HG03039 (cell line): ENCODE measurements at regions not wholly inside any gene's neighbourhood (a gene's known extent, or its start where the extent isn't known, plus 50 kb on each side); places are given as distances from the start of the nearest gene placed in this dataset.

Experiments
- ATAC-seq: cut with Tn5 transposase; IDR thresholded peaks from one replicate; pipeline ENCODE4 v1.9.1; 2021; ENCODE audit warnings: mild to moderate bottlenecking, moderate library complexity; ENCODE audit not compliant: unreplicated experiment

- no peak for ATAC-seq
Observed at GRCh38 chr4:37054531-37055077, 189.9 kb upstream of the NWD2 start.

GRCh38 chr4:37058826-37059225 is 185.7 kb upstream of the NWD2 start:
- no peak for ATAC-seq

GRCh38 chr4:37066159-37066558 is 178.4 kb upstream of the NWD2 start:
- no peak for ATAC-seq

GRCh38 chr4:37068580-37068979 is 176.0 kb upstream of the NWD2 start:
- ATAC-seq = no peak

GRCh38 chr4:37070041-37070440 is 174.5 kb upstream of the NWD2 start:
- ATAC-seq = no peak

GRCh38 chr4:37071576-37071975 is 173.0 kb upstream of the NWD2 start:
- no peak for ATAC-seq

- ATAC-seq = no peak
Observed at GRCh38 chr4:37073226-37073840, 171.2 kb upstream of the NWD2 start.

- no peak for ATAC-seq
Observed at GRCh38 chr4:37082912-37083311, 161.6 kb upstream of the NWD2 start.

- ATAC-seq = no peak
Observed at GRCh38 chr4:37095925-37096324, 148.6 kb upstream of the NWD2 start.

GRCh38 chr4:37101182-37101581 is 143.4 kb upstream of the NWD2 start:
- no peak for ATAC-seq

- no peak for ATAC-seq
Observed at GRCh38 chr4:37101686-37102085, 142.9 kb upstream of the NWD2 start.

- ATAC-seq = no peak
Observed at GRCh38 chr4:37109756-37110155, 134.8 kb upstream of the NWD2 start.

GRCh38 chr4:37124800-37125199 is 119.7 kb upstream of the NWD2 start:
- no peak for ATAC-seq

GRCh38 chr4:37126051-37126450 is 118.5 kb upstream of the NWD2 start:
- ATAC-seq = no peak

- ATAC-seq = no peak
Observed at GRCh38 chr4:37130465-37130864, 114.1 kb upstream of the NWD2 start.

- ATAC-seq = no peak
Observed at GRCh38 chr4:37132351-37132974, 112.1 kb upstream of the NWD2 start.

- ATAC-seq = no peak
Observed at GRCh38 chr4:37132975-37133360, 111.6 kb upstream of the NWD2 start.

- peak; percentile 75 for ATAC-seq
Observed at GRCh38 chr4:37138019-37138653, 106.4 kb upstream of the NWD2 start.

- no peak for ATAC-seq
Observed at GRCh38 chr4:37138789-37139188, 105.8 kb upstream of the NWD2 start.

GRCh38 chr4:37139987-37140386 is 104.6 kb upstream of the NWD2 start:
- ATAC-seq = no peak

GRCh38 chr4:37146260-37146659 is 98.3 kb upstream of the NWD2 start:
- ATAC-seq = no peak

- no peak for ATAC-seq
Observed at GRCh38 chr4:37157476-37158167, 86.9 kb upstream of the NWD2 start.
